H1 (cell line): ENCODE measurements at regions not wholly inside any gene's neighbourhood (a gene's known extent, or its start where the extent isn't known, plus 50 kb on each side); places are given as distances from the start of the nearest gene placed in this dataset.

Experiments used
- CTCF ChIA-PET: fragments of 300-600 bp; sonication (Branson Sonifier 250); formaldehyde crosslinking; loops from one replicate; lab custom pipeline; 2021; ENCODE audit not compliant: partially characterized antibody; lab: Charles Lee
- POLR2A ChIA-PET: fragments of 300-600 bp; sonication (Branson Sonifier 250); formaldehyde crosslinking; loops from one replicate; lab custom pipeline; 2021; ENCODE audit warnings: inconsistent platforms; ENCODE audit not compliant: partially characterized antibody; lab: Charles Lee
- DNase-seq, 2 experiments: peaks; one replicate each; pipeline versions ENCODE4 v3.0.0 to v3.0.0-alpha.2; 2010 to 2022; ENCODE audit warnings: low spot score in 2 of 2, low read depth in 1 of 2, mixed read lengths in 1 of 2
- FAIRE-seq: peaks from 2 replicates; lab custom pipeline; 2011; peaks lifted over from hg19 to GRCh38; lab: Jason Lieb, UNC
- H2AFZ ChIP-seq: 2 replicates; pipeline ENCODE4 v1.8.1; 2012; ENCODE audit warnings: low read length, inconsistent platforms
- H2AK5ac ChIP-seq: 2 replicates; pipeline ENCODE4 v1.6.1; 2013; ENCODE audit warnings: low read depth, low read length
- H2BK120ac ChIP-seq: replicated peaks from 2 replicates; pipeline ENCODE3; 2013; ENCODE audit warnings: low read depth, low read length, inconsistent platforms
- H2BK12ac ChIP-seq: 2 replicates; pipeline ENCODE4 v1.6.1; 2013; ENCODE audit warnings: low read depth, low read length
- H2BK15ac ChIP-seq: 2 replicates; pipeline ENCODE4 v1.6.1; 2013; ENCODE audit warnings: low read length
- H2BK20ac ChIP-seq: 2 replicates; pipeline ENCODE4 v1.6.1; 2013; ENCODE audit warnings: low read length
- H2BK5ac ChIP-seq: 2 replicates; pipeline ENCODE4 v1.6.1; 2013; ENCODE audit warnings: low read depth, low read length
- H3K14ac ChIP-seq: 2 replicates; pipeline ENCODE4 v1.6.1; 2013; ENCODE audit warnings: inconsistent platforms; ENCODE audit not compliant: insufficient read length
- H3K18ac ChIP-seq: 2 replicates; pipeline ENCODE4 v1.6.1; 2013; ENCODE audit warnings: low read length; ENCODE audit errors: extremely low read depth
- H3K23ac ChIP-seq: 2 replicates; pipeline ENCODE4 v1.6.1; 2013; ENCODE audit warnings: inconsistent platforms; ENCODE audit not compliant: insufficient read length
- H3K23me2 ChIP-seq: 2 replicates; pipeline ENCODE4 v1.6.1; 2013; ENCODE audit warnings: low read depth, low read length
- H3K27ac ChIP-seq: 2 replicates; pipeline ENCODE4 v1.6.1; 2011; ENCODE audit warnings: low read depth, low read length, inconsistent platforms
- H3K27me3 ChIP-seq, 4 experiments: replicated peaks in 1 of 4; 1 replicate in 1 of 4; 2 replicates in 3 of 4; pipeline versions ENCODE4 v1.6.1 to v1.8.1; 2011 to 2013; ENCODE audit warnings: low read length in 3 of 4, mild to moderate bottlenecking in 3 of 4, inconsistent platforms in 2 of 4, mixed read lengths in 2 of 4, moderate library complexity in 1 of 4; ENCODE audit not compliant: control insufficient read depth in 3 of 4, insufficient read depth in 3 of 4; ENCODE audit errors: extremely low read depth in 1 of 4
- H3K36me3 ChIP-seq, 4 experiments: 2 replicates each; pipeline versions ENCODE4 v1.6.1 to v1.8.1; 2011 to 2013; ENCODE audit warnings: mild to moderate bottlenecking in 4 of 4, low read length in 3 of 4, moderate library complexity in 2 of 4, control low read depth in 1 of 4, inconsistent platforms in 1 of 4; ENCODE audit not compliant: insufficient read depth in 4 of 4, control insufficient read depth in 2 of 4
- H3K4ac ChIP-seq: replicated peaks from 2 replicates; pipeline ENCODE3; 2013; ENCODE audit warnings: low read length, low read depth, mixed read lengths, inconsistent platforms; ENCODE audit not compliant: insufficient read length
- H3K4me1 ChIP-seq, 4 experiments: replicated peaks in 1 of 4; 1 replicate in 1 of 4; 2 replicates in 3 of 4; pipeline versions ENCODE4 v1.6.1 to v1.8.1; 2011 to 2013; ENCODE audit warnings: low read length in 3 of 4, inconsistent platforms in 2 of 4, mixed read lengths in 1 of 4; ENCODE audit not compliant: insufficient read depth in 4 of 4, control insufficient read depth in 3 of 4
- H3K4me2 ChIP-seq, 2 experiments: 2 replicates each; pipeline versions ENCODE4 v1.6.1 to v1.8.1; 2011 to 2013; ENCODE audit warnings: low read depth in 2 of 2, low read length in 2 of 2, control low read depth in 1 of 2, inconsistent platforms in 1 of 2, mild to moderate bottlenecking in 1 of 2; ENCODE audit not compliant: insufficient read depth in 1 of 2
- H3K4me3 ChIP-seq, 4 experiments: fragments of 200-600, 300-600 bp in 1 of 4; sonication (generic), shearing (Covaris generic), sonication (Bioruptor Twin) in 1 of 4; 2 replicates each; pipeline versions ENCODE4 v1.5.1 to v1.8.1; 2011 to 2016; ENCODE audit warnings: low read length in 4 of 4, low read depth in 3 of 4, control low read depth in 2 of 4, inconsistent platforms in 2 of 4, mild to moderate bottlenecking in 2 of 4, mixed read lengths in 1 of 4, moderate library complexity in 1 of 4; ENCODE audit not compliant: insufficient read depth in 2 of 4; ENCODE audit errors: extremely low read depth in 1 of 4
- H3K56ac ChIP-seq: replicated peaks from 2 replicates; pipeline ENCODE3; 2013; ENCODE audit warnings: low read depth, mild to moderate bottlenecking, mixed read lengths, low read length, inconsistent platforms; ENCODE audit not compliant: insufficient read length
- H3K79me1 ChIP-seq: 2 replicates; pipeline ENCODE4 v1.6.1; 2013; ENCODE audit warnings: low read depth, low read length, control low read depth
- H3K79me2 ChIP-seq, 2 experiments: 2 replicates each; pipeline versions ENCODE4 v1.6.1 to v1.8.1; 2012 to 2013; ENCODE audit warnings: low read length in 2 of 2, mild to moderate bottlenecking in 2 of 2, inconsistent platforms in 1 of 2; ENCODE audit not compliant: insufficient read depth in 2 of 2, control insufficient read depth in 1 of 2
- H3K9ac ChIP-seq, 4 experiments: replicated peaks in 1 of 4; 1 replicate in 1 of 4; 2 replicates in 3 of 4; pipeline versions ENCODE4 v1.6.1 to v1.8.1; 2011 to 2013; ENCODE audit warnings: low read depth in 3 of 4, low read length in 3 of 4, control low read depth in 2 of 4, mild to moderate bottlenecking in 2 of 4, moderate library complexity in 2 of 4, inconsistent platforms in 1 of 4; ENCODE audit errors: extremely low read depth in 1 of 4
- H3K9me3 ChIP-seq, 2 experiments: 2 replicates each; pipeline versions ENCODE4 v1.6.1 to v1.8.1; 2012 to 2013; ENCODE audit warnings: mild to moderate bottlenecking in 2 of 2, moderate library complexity in 2 of 2, control low read depth in 1 of 2, inconsistent platforms in 1 of 2, low read depth in 1 of 2, low read length in 1 of 2, mixed read lengths in 1 of 2; ENCODE audit not compliant: insufficient read depth in 2 of 2
- H4K20me1 ChIP-seq, 2 experiments: replicated peaks in 1 of 2; 2 replicates each; pipeline versions ENCODE3 to v1.8.1; 2011 to 2013; ENCODE audit warnings: inconsistent platforms in 2 of 2, low read length in 2 of 2, mild to moderate bottlenecking in 1 of 2; ENCODE audit not compliant: insufficient read depth in 2 of 2, control insufficient read depth in 1 of 2
- H4K5ac ChIP-seq: 2 replicates; pipeline ENCODE4 v1.6.1; 2013; ENCODE audit warnings: low read length, low read depth, mixed read lengths, inconsistent platforms; ENCODE audit not compliant: insufficient read length
- H4K8ac ChIP-seq: 2 replicates; pipeline ENCODE4 v1.8.0; 2013; ENCODE audit warnings: mild to moderate bottlenecking, moderate library complexity, low read length, inconsistent platforms; ENCODE audit not compliant: insufficient read depth; ENCODE audit errors: extremely low read depth
- H4K91ac ChIP-seq: replicated peaks from 2 replicates; pipeline ENCODE3; 2013; ENCODE audit warnings: low read length, mixed read lengths, inconsistent platforms; ENCODE audit not compliant: insufficient read length
- CEBPB ChIP-seq: IDR thresholded peaks from 2 replicates; pipeline ENCODE4 v1.6.1; 2012; ENCODE audit warnings: low read depth, low read length
- CHD1 ChIP-seq: IDR thresholded peaks from 2 replicates; pipeline ENCODE4 v1.6.1; 2012; ENCODE audit warnings: low read depth, low read length, improper control_type of control experiment
- CHD2 ChIP-seq: IDR thresholded peaks from 2 replicates; pipeline ENCODE4 v1.6.1; 2012; ENCODE audit warnings: low read length, improper control_type of control experiment
- EZH2 ChIP-seq: fragments of 200-600 bp; sonication (generic); IDR thresholded peaks from 2 replicates; pipeline ENCODE4 v1.7.1; 2012; ENCODE audit warnings: low read depth, mild to moderate bottlenecking, moderate library complexity, low read length, inconsistent platforms; ENCODE audit not compliant: severe bottlenecking
- MAFK ChIP-seq: IDR thresholded peaks from 2 replicates; pipeline ENCODE4 v1.6.1; 2012; ENCODE audit warnings: low read depth, mild to moderate bottlenecking, improper control_type of control experiment, low read length
- MAX ChIP-seq: IDR thresholded peaks from 2 replicates; pipeline ENCODE4 v1.6.1; 2012; ENCODE audit warnings: inconsistent platforms
- POLR2AphosphoS5 ChIP-seq: IDR thresholded peaks from 2 replicates; pipeline ENCODE4 v1.6.1; 2011; ENCODE audit warnings: low read depth, low read length
- RFX5 ChIP-seq: IDR thresholded peaks from 2 replicates; pipeline ENCODE4 v1.6.1; 2011; ENCODE audit warnings: low read depth, low read length, improper control_type of control experiment, borderline replicate concordance
- RNF2 ChIP-seq: fragments of 200-900, 300-1000 bp; sonication (generic); IDR thresholded peaks from 2 replicates; pipeline ENCODE4 v1.7.1; 2016; ENCODE audit warnings: borderline replicate concordance, low read depth, mild to moderate bottlenecking, antibody characterized with exemption, low read length; ENCODE audit not compliant: poor library complexity, severe bottlenecking; ENCODE audit errors: missing control alignments
- SAP30 ChIP-seq: fragments of 300-600 bp; sonication (generic); IDR thresholded peaks from 2 replicates; pipeline ENCODE4 v1.7.1; 2012; ENCODE audit warnings: low read length, moderate library complexity, mild to moderate bottlenecking, inconsistent platforms; ENCODE audit not compliant: insufficient read depth, insufficient replicate concordance
- SP4 ChIP-seq: IDR thresholded peaks from 2 replicates; pipeline ENCODE4 v1.6.1; 2012; ENCODE audit warnings: low read length, inconsistent platforms
- ZNF274 ChIP-seq: IDR thresholded peaks from 2 replicates; pipeline ENCODE4 v1.7.0; 2012; ENCODE audit warnings: low read length, borderline replicate concordance; ENCODE audit errors: extremely low read depth
- WGBS, 2 experiments: shearing (Covaris generic) in 1 of 2; methylation state at CpG; one replicate each; pipeline versions ENCODE4 v1.1.6 to v1.1.7; 2013 to 2015; ENCODE audit warnings: low lambda C conversion rate in 2 of 2, mixed read lengths in 2 of 2, inconsistent platforms in 1 of 2, low coverage in 1 of 2, missing lambda C conversion rate in 1 of 2; ENCODE audit not compliant: insufficient replicate concordance in 2 of 2, insufficient coverage in 1 of 2, insufficient read length in 1 of 2; ENCODE audit errors: extremely low coverage in 1 of 2, missing lambda C conversion rate in 1 of 2; 5-methylcytosine and 5-hydroxymethylcytosine counted together

GRCh38 chr13:90919153-90919552 lies 428.3 kb upstream of the MIR17HG start:
- no peak overlapping the region for H3K4ac ChIP-seq
- WGBS, 2 experiments = 94% methylated on average over 3 of the region's 3 CpGs; no CpG with 5 or more reads in 1 of the 2 experiments
- H3K79me1 ChIP-seq = no peaks in the 10 kb centered on the region
- peaks cover 0 to 4% (median 0%) of the 10 kb centered on the region in 4 experiments; a peak in 1 of 7 replicates for H3K4me1 ChIP-seq
- no peak overlapping the region for H3K27ac ChIP-seq
- DNase-seq (no peak), FAIRE-seq (no peak)
- H3K23ac ChIP-seq = no peak overlapping the region
- H3K9ac ChIP-seq = no peak overlapping the region
- H2BK120ac ChIP-seq = no peak overlapping the region
- H4K91ac ChIP-seq = no peak overlapping the region
- no peaks in the 10 kb centered on the region for H3K79me2 ChIP-seq
- no peak overlapping the region for H4K8ac ChIP-seq
- no peak overlapping the region for H3K4me2 ChIP-seq
- H4K20me1 ChIP-seq = no peaks in the 10 kb centered on the region
- H4K5ac ChIP-seq = no peak overlapping the region
- no peak overlapping the region for H3K56ac ChIP-seq
- no peak overlapping the region for H2BK5ac ChIP-seq
- no peak overlapping the region for H2AK5ac ChIP-seq
- H3K14ac ChIP-seq = no peak overlapping the region
- H3K36me3 ChIP-seq = no peaks in the 10 kb centered on the region
- H2BK20ac ChIP-seq = no peak overlapping the region
- ChIA-PET POLR2A (no interaction called here), CTCF (no interaction called here)
- no peaks in the 10 kb centered on the region for H3K23me2 ChIP-seq
- H2AFZ ChIP-seq = no peak overlapping the region
- H2BK12ac ChIP-seq = no peak overlapping the region
- no peak overlapping the region for H2BK15ac ChIP-seq
- no peak overlapping the region for H3K18ac ChIP-seq
- no peaks in the 10 kb centered on the region for H3K27me3 ChIP-seq
- no peak overlapping the region for H3K4me3 ChIP-seq
- H3K9me3 ChIP-seq = no peaks in the 10 kb centered on the region
- TF ChIP-seq EZH2 (no peak), CHD2 (no peak), SP4 (no peak), CHD1 (no peak), RFX5 (no peak), SAP30 (no peak), RNF2 (no peak), MAX (no peak), POLR2AphosphoS5 (no peak), ZNF274 (no peak), CEBPB (no peak), MAFK (no peak)
